OCI-LY3 (cell line): ENCODE measurements at regions not wholly inside any gene's neighbourhood (a gene's known extent, or its start where the extent isn't known, plus 50 kb on each side); places are given as distances from the start of the nearest gene placed in this dataset.

Source experiments
- EZH2phosphoT487 ChIP-seq: fragments of 200-600 bp; shearing (Covaris generic); IDR thresholded peaks from 2 replicates; pipeline ENCODE4 v1.6.1; 2018; ENCODE audit warnings: antibody characterized with exemption, mixed run types, low read depth
- TF ChIP-seq, protein P1 (sequence below): fragments of 200-600, 300-600 bp; sonication (generic); IDR thresholded peaks from 2 replicates; pipeline ENCODE4 v1.5.1; 2014; ENCODE audit warnings: antibody characterized with exemption, low read length, low read depth

DNA sequence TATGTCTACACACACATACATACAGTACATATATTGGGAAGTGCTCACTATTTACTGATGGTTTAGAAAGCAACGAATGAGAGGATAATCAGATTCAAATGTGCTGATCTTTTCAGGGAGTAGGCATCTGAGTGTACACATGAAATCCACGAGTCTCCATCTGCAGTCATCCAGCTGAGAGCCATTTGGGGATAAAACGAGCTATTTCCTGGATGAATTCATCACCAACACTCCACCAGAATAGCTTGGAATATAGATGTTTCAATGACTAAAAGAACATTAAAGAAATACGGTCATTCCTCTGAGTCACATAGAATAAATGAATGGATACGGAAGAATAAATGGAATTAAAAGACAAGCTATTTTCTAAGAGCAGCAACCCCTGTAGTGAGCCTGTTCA is 721.6 kb upstream of the ARGLU1 start:
- TF ChIP-seq, protein P1, sequence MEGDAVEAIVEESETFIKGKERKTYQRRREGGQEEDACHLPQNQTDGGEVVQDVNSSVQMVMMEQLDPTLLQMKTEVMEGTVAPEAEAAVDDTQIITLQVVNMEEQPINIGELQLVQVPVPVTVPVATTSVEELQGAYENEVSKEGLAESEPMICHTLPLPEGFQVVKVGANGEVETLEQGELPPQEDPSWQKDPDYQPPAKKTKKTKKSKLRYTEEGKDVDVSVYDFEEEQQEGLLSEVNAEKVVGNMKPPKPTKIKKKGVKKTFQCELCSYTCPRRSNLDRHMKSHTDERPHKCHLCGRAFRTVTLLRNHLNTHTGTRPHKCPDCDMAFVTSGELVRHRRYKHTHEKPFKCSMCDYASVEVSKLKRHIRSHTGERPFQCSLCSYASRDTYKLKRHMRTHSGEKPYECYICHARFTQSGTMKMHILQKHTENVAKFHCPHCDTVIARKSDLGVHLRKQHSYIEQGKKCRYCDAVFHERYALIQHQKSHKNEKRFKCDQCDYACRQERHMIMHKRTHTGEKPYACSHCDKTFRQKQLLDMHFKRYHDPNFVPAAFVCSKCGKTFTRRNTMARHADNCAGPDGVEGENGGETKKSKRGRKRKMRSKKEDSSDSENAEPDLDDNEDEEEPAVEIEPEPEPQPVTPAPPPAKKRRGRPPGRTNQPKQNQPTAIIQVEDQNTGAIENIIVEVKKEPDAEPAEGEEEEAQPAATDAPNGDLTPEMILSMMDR: no peak
- TF ChIP-seq EZH2phosphoT487: no peak
